Adrenal gland (tissue), 5 donors: ENCODE measurements at regions not wholly inside any gene's neighbourhood (a gene's known extent, or its start where the extent isn't known, plus 50 kb on each side); places are given as distances from the start of the nearest gene placed in this dataset.

Experiments used
- POLR2A ChIP-seq, 2 donors: fragments of 450-650 bp; IDR thresholded peaks; one replicate each; pipeline ENCODE4 v1.6.1; 2017; ENCODE audit warnings: antibody characterized with exemption in 2 of 2, mild to moderate bottlenecking in 2 of 2, moderate library complexity in 1 of 2
- TF ChIP-seq, protein P1 (sequence below), 6 experiments: fragments of 450-650 bp in 4 of 6; fragments of 200-600 bp in 2 of 6; sonication (generic) in 1 of 6; IDR thresholded peaks; 1 replicate in 5 of 6; 2 replicates in 1 of 6; pipeline versions ENCODE4 v1.5.1 to v1.8.0; 2016 to 2021; ENCODE audit warnings: antibody characterized with exemption in 6 of 6, mild to moderate bottlenecking in 2 of 6, moderate library complexity in 1 of 6
- donor health status: DM: no; HTN: no; CAD: no.

GRCh38 chr6:14312587-14312986 lies 195.0 kb downstream of the CD83 start:
- no peak for TF ChIP-seq POLR2A (IDR thresholded peaks at IDR 0.05)
- TF ChIP-seq, protein P1, sequence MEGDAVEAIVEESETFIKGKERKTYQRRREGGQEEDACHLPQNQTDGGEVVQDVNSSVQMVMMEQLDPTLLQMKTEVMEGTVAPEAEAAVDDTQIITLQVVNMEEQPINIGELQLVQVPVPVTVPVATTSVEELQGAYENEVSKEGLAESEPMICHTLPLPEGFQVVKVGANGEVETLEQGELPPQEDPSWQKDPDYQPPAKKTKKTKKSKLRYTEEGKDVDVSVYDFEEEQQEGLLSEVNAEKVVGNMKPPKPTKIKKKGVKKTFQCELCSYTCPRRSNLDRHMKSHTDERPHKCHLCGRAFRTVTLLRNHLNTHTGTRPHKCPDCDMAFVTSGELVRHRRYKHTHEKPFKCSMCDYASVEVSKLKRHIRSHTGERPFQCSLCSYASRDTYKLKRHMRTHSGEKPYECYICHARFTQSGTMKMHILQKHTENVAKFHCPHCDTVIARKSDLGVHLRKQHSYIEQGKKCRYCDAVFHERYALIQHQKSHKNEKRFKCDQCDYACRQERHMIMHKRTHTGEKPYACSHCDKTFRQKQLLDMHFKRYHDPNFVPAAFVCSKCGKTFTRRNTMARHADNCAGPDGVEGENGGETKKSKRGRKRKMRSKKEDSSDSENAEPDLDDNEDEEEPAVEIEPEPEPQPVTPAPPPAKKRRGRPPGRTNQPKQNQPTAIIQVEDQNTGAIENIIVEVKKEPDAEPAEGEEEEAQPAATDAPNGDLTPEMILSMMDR (IDR thresholded peaks at IDR 0.05): no peak
